Activated CD4-positive, alpha-beta T cell treated with anti-CD3 and anti-CD28 coated beads, Interleukin-2, amount 10 ng/mL, durations not matched to agents 7 days and 5 days (primary cell): ENCODE measurements at regions not wholly inside any gene's neighbourhood (a gene's known extent, or its start where the extent isn't known, plus 50 kb on each side); places are given as distances from the start of the nearest gene placed in this dataset.
A peak's percentile ranks its signal among the peaks of the same experiment; 100 is the strongest.
"Not testable (repeated sequence)": the region's sequence is repeated elsewhere in the genome, so short reads cannot be mapped to it uniquely, and the experiment has no call there.

Experiments used
- CTCF ChIA-PET: fragments of 350-600 bp; sonication (Branson Sonifier 250); formaldehyde crosslinking; loops from one replicate; lab custom pipeline; 2021; ENCODE audit warnings: antibody characterized with exemption; lab: Charles Lee
- POLR2A ChIA-PET: fragments of 350-600 bp; sonication (Branson Sonifier 250); formaldehyde crosslinking; loops from one replicate; lab custom pipeline; 2021; ENCODE audit warnings: antibody characterized with exemption; lab: Charles Lee
- DNase-seq: peaks from one replicate; pipeline ENCODE4 v3.0.0-alpha.2; 2020
- H3K27ac Mint-ChIP-seq: one replicate; pipeline ENCODE4 v1.8.0; 2021; ENCODE audit warnings: mild to moderate bottlenecking, moderate library complexity, mixed read lengths
- H3K27me3 Mint-ChIP-seq: one replicate; pipeline ENCODE4 v1.8.0; 2021; ENCODE audit warnings: mixed read lengths
- H3K36me3 Mint-ChIP-seq: one replicate; pipeline ENCODE4 v1.8.0; 2021; ENCODE audit warnings: low read depth, mixed read lengths
- H3K4me1 Mint-ChIP-seq: one replicate; pipeline ENCODE4 v1.8.0; 2021; ENCODE audit warnings: mixed read lengths
- H3K4me3 Mint-ChIP-seq: one replicate; pipeline ENCODE4 v1.8.0; 2021; ENCODE audit warnings: mild to moderate bottlenecking, moderate library complexity, mixed read lengths
- H3K9me3 Mint-ChIP-seq: one replicate; pipeline ENCODE4 v1.8.0; 2021; ENCODE audit warnings: mixed read lengths

DNA sequence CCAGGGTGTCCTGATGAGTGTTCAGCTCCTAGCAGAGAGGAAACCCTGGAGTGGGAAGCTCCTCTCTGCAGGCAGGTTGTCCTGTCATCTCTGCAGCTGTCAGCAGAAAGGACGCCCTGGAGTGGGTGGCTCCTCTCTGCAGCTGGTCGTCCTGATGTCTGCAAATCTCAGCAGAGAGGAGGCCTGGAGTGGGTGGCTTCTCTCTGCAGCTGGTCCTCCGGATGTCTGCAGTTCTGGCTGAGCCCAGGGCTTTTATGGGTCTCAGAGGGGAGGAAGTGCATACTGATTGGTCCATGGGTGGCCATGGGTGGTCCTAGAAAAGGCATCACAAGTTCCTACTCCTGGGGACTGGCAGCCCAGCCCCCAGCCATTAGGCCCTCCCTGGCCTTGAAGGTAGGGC, 102.6 kb upstream of the BNIP2 start:
- Mint-ChIP-seq H3K4me3 (no peak overlapping the region), H3K36me3 (peaks cover 2% of the 10 kb centered on the region), H3K27ac (no peak overlapping the region), H3K9me3 (no peaks in the 10 kb centered on the region), H3K4me1 (peaks cover 42% of the 10 kb centered on the region), H3K27me3 (peaks cover 10% of the 10 kb centered on the region)
- DNase-seq, result no peak
- ChIA-PET CTCF (interaction anchor here (4.2 kb wide), 1 partner anchor 11 kb away, joined by 11 read pairs; no protein-coding TSS in a partner anchor), POLR2A (no interaction called here)

DNA sequence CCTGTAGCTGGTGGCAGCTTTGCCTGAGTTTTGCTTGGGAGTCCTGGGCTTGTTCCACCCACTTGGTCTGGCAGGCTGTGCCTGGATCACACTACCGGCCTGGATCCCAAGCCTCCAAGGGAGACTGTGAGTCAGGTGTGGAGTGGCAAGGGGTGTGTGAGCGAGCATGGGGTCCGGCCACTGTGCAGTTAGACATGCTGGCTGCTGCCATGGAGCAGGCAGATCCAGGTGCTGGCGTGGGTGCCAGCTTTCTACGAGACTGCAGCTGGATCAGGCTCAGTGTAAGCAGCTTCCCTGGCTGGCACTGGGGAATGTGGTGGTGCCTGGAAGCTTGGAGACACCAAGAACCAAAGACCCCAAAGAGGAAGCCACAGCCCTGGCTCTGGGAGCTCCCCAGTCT, 102.0 kb upstream of the BNIP2 start:
- POLR2A ChIA-PET, result no interaction called here
- no peak for DNase-seq
- peaks cover 10% of the 10 kb centered on the region for H3K27me3 Mint-ChIP-seq
- peaks cover 42% of the 10 kb centered on the region for H3K4me1 Mint-ChIP-seq
- H3K4me3 Mint-ChIP-seq, result no peak overlapping the region
- CTCF ChIA-PET, result interaction anchor here (4.2 kb wide), 1 partner anchor 12 kb away, joined by 11 read pairs; no protein-coding TSS in a partner anchor
- no peak overlapping the region for H3K27ac Mint-ChIP-seq
- peaks cover 2% of the 10 kb centered on the region for H3K36me3 Mint-ChIP-seq
- H3K9me3 Mint-ChIP-seq, result peaks cover 3% of the 10 kb centered on the region

DNA sequence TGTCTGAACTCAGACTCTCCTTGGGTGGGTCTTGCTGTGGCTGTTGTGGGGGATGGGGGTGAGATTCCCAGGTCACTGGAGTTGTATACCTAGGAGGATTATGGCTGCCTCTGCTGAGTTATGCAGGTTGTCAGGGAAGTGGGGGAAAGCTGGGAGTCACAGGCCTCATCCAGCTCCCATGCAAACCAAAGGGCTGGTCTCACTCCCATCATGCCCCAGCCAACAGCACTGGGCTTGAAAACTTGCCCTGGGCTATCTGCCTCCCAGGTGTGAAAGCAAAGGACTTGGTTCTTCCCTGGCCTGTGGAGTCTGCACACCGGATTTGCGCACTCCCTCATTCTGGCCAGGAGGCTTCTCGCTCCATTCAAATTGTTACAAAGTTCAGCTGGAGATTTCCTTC, 97.3 kb upstream of the BNIP2 start:
- CTCF ChIA-PET, H3K27me3 Mint-ChIP-seq, DNase-seq, H3K27ac Mint-ChIP-seq, H3K36me3 Mint-ChIP-seq, H3K4me3 Mint-ChIP-seq: not testable (repeated sequence)
- peaks cover 15% of the 10 kb centered on the region for H3K9me3 Mint-ChIP-seq
- H3K4me1 Mint-ChIP-seq, result peaks cover 31% of the 10 kb centered on the region
- POLR2A ChIA-PET, result interaction anchor here (0.6 kb wide), 1 partner anchor 77 kb away, joined by 3 read pairs; no protein-coding TSS in a partner anchor

DNA sequence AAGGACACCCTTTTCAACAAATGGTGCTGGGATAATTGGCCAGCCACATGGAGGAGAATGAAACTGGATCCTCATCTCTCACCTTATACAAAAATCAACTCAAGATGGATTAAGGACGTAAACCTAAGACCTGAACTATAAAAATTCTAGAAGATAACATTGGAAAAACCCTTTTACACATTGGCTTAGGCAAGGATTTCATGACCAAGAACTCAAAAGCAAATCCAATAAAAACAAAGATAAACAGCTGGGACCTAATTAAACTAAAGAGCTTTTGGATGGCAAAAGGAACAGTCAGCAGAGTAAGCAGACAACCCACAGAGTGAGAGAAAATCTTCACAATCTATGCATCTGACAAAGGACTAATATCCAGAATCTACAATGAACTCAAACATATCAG, 96.9 kb upstream of the BNIP2 start:
- H3K27ac Mint-ChIP-seq, H3K27me3 Mint-ChIP-seq, CTCF ChIA-PET, DNase-seq, H3K4me3 Mint-ChIP-seq, H3K36me3 Mint-ChIP-seq, POLR2A ChIA-PET: not testable (repeated sequence)
- H3K4me1 Mint-ChIP-seq, result peaks cover 31% of the 10 kb centered on the region
- peaks cover 15% of the 10 kb centered on the region for H3K9me3 Mint-ChIP-seq

DNA sequence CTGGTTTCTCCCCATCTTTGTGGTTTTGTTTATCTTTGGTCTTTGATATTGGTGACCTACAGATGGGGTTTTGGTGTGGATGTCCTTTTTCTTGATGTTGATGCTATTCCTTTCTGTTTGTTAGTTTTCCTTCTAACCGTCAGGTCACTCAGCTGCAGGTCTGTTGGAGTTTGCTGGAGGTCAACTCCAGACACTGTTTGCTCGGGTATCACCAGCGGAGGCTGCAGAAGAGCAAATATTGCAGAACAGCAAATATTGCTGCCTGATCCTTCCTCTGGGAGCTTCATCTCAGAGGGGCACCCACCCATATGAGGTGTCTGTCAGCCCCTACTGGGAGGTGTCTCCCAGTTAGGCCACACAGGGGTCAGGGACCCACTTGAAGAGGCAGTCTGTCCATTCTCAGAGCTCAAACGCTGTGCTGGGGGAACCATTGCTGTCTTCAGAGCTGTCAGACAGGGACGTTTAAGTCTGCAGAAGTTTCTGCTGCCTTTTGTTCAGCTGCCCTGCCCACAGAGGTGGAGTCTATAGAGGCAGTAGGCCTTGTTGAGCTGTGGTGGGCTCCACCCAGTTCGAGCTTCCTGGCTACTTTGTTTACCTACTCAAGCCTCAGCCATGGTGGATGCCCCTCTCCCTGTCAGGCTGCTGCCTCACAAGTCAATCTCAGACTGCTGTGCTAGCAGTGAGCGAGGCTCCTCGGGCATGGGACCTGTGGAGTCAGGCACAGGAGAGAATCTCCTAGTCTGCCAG, 94.8 kb upstream of the BNIP2 start:
- POLR2A ChIA-PET, result not testable (repeated sequence)
- H3K27ac Mint-ChIP-seq, result peak overlapping the region; percentile 9

DNA sequence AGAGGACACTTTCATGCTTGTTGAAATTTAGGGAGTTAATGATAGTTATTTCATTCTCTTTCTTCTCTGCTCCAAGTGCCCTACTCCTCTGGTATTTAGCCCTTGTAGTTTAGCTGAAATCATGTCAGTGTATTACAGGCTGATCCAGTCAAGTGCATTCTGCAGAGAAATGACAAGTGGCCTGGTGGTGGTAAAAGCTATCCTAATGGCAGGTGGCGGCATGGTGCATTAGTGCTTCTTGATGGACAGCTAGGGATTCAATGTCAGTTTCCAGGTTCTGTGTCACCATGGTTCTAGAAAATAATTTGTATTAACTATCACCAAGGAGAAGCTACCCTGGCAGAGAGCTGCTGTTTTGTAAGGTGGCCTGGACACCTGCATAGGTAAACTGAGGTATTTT, 90.0 kb upstream of the BNIP2 start:
- Mint-ChIP-seq H3K36me3 (peaks cover 6% of the 10 kb centered on the region), H3K27ac (no peak overlapping the region), H3K9me3 (peaks cover 4% of the 10 kb centered on the region), H3K4me3 (no peak overlapping the region), H3K4me1 (peaks cover 7% of the 10 kb centered on the region), H3K27me3 (peaks cover 13% of the 10 kb centered on the region)
- no peak for DNase-seq
- ChIA-PET CTCF (interaction anchor here (0.6 kb wide), 1 partner anchor 20 kb away, joined by 3 read pairs; no protein-coding TSS in a partner anchor), POLR2A (no interaction called here)

More for the DNA sequence above, 94.8 kb upstream of the BNIP2 start:
- H3K36me3 Mint-ChIP-seq, DNase-seq, H3K4me3 Mint-ChIP-seq: not testable (repeated sequence)
- H3K9me3 Mint-ChIP-seq, result peaks cover 15% of the 10 kb centered on the region
- H3K4me1 Mint-ChIP-seq, result peaks cover 26% of the 10 kb centered on the region
- CTCF ChIA-PET, result interaction anchor here (0.6 kb wide), 1 partner anchor 696 kb away, joined by 3 read pairs; no protein-coding TSS in a partner anchor
- peaks cover 15% of the 10 kb centered on the region for H3K27me3 Mint-ChIP-seq

DNA sequence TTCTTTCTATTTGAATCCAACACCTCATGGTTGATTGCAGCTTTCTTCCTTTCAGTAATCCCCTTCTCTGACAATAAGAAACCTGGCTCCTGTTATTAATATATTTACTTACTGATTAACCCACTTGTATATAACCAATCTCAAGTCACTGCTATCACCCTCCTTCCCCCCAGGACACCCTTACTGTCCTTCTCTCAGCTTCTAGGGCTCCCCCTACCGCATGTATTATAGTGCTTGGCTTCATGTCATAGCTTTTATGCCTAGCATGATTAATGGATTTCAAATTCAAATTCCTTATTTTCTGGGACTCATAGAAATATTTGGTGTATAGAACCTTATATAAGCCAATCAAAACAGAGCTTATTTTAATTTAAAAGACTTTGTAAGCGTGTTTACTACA, 75.7 kb upstream of the BNIP2 start:
- no peak for DNase-seq
- ChIA-PET CTCF (interaction anchor here (1.4 kb wide), 1 partner anchor 12 kb away, joined by 4 read pairs; no protein-coding TSS in a partner anchor), POLR2A (no interaction called here)
- H3K36me3 Mint-ChIP-seq, result no peaks in the 10 kb centered on the region
- no peak overlapping the region for H3K27ac Mint-ChIP-seq
- H3K9me3 Mint-ChIP-seq, result peaks cover 2% of the 10 kb centered on the region
- peaks cover 1% of the 10 kb centered on the region for H3K4me1 Mint-ChIP-seq
- H3K27me3 Mint-ChIP-seq, result peaks cover 6% of the 10 kb centered on the region
- H3K4me3 Mint-ChIP-seq, result no peak overlapping the region

DNA sequence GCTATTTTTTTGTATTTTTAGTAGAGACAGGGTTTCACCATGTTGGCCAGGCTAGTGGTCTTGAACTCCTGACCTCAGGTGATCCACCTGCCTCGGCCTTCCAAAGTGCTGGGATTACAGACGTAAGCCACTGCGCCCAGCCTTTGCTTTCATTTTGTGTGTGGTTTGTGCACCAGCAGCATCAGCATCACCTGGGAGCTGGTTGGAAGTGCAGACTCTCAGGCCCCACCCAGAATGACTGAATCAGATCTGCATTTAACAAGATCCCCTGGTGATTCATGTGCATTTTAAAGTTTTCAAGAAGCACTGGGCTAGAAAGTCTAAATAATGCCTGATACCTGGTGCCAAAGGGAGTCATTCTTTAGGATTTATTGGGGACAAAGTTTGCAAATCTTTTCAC, 73.4 kb upstream of the BNIP2 start:
- Mint-ChIP-seq H3K27ac (no peak overlapping the region), H3K4me3 (no peak overlapping the region), H3K36me3 (no peaks in the 10 kb centered on the region), H3K9me3 (peaks cover 2% of the 10 kb centered on the region), H3K4me1 (peaks cover 1% of the 10 kb centered on the region), H3K27me3 (peaks cover 6% of the 10 kb centered on the region)
- ChIA-PET POLR2A (no interaction called here), CTCF (no interaction called here)
- DNase-seq, result no peak

DNA sequence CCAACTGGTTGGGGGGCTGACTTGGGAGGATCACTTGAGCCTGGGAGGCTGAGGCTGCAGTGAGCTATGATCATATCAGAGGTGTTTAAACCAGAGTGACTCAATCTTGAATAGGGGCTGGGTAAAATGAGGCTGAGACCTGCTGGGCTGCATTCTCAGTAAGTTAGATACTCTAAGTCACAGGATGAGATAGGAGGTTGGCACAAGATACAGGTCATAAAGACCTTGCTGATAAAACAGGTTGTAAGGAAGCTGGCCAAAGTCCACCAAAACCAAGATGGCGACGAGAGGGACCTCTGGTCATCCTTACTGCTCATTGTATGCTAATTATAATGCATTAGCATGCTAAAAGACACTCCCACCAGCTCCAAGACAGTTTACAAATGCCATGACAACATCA, 71.1 kb upstream of the BNIP2 start:
- H3K27me3 Mint-ChIP-seq, H3K4me1 Mint-ChIP-seq, H3K27ac Mint-ChIP-seq, H3K36me3 Mint-ChIP-seq, CTCF ChIA-PET, POLR2A ChIA-PET, H3K4me3 Mint-ChIP-seq, DNase-seq, H3K9me3 Mint-ChIP-seq: not testable (repeated sequence)

DNA sequence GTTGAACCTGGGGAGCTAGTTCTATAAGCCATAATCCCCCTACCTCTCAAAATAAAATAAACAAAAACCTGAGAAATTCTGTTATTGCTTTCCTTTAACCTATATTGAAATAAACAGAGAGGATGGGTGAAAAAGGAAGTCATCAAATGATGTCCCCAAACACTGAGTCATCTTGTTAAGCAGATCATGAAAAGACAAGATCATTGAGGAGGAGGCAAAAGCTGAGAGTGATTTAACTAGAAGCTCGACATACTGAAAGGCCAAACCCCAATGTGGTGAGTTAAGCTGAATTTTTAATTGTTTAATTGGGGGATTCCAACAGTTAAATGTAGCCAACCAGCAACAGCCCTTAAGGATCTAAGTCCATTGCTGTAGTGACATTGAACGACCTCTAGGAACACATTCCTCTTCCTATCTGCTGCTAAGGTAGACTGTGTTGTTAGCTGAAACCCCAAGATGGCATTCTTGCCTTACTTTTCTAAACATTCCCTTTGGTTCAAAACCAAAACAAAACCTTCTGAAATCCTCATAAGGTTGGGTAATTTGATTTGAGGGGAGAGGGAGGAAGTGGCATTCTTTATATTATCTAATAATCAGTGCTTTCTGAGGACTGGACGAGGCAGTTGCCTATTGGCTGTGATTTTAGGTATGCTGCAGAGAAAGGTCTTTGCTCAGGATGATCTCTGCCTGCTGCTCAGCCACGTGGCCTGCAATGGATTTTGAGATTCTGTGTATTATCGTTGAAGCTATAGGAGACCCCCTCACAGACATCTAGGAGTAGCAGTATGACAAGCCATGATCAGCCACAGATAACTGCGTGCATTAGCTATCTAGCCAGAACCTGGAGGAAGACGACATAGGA, 62.7 kb upstream of the BNIP2 start:
- H3K4me1 Mint-ChIP-seq, result peaks cover 11% of the 10 kb centered on the region
- CTCF ChIA-PET, result interaction anchor here (0.6 to 1.9 kb wide), 5 partner anchors 10 to 575 kb away, joined by 3 to 5 read pairs (median 3); no protein-coding TSS in a partner anchor
- H3K27me3 Mint-ChIP-seq, result peaks cover 17% of the 10 kb centered on the region
- peak; percentile 26 for DNase-seq
- H3K27ac Mint-ChIP-seq, result no peak overlapping the region
- H3K4me3 Mint-ChIP-seq, result no peak overlapping the region
- H3K36me3 Mint-ChIP-seq, result no peaks in the 10 kb centered on the region
- POLR2A ChIA-PET, result no interaction called here
- H3K9me3 Mint-ChIP-seq, result no peaks in the 10 kb centered on the region

DNA sequence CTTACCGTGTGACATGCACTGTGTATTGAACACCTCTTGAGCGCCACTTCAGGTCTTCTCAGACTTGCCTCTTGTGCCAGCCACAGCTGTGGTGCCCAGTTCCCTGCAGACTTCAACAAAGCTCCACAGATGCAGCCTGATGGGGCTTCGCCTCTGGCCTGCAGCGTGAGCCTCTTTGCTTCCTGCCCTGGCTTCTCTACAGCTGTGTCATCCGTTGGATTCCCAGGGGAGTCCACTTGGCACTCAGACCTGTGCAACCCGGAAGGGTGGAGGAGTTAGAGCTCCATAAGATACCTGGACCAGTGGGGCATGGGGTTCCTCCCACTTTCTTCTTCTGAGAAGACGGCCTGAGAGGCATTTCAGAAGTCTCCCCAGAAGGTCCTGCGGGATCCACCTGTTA, 57.7 kb upstream of the BNIP2 start:
- Mint-ChIP-seq H3K36me3 (peaks cover 2% of the 10 kb centered on the region), H3K27me3 (peaks cover 20% of the 10 kb centered on the region), H3K9me3 (peaks cover 6% of the 10 kb centered on the region), H3K27ac (no peak overlapping the region), H3K4me1 (peaks cover 2% of the 10 kb centered on the region), H3K4me3 (no peak overlapping the region)
- DNase-seq, result no peak
- POLR2A ChIA-PET, result no interaction called here
- CTCF ChIA-PET, result interaction anchor here (0.6 kb wide), 1 partner anchor 31 kb away, joined by 3 read pairs; no protein-coding TSS in a partner anchor

DNA sequence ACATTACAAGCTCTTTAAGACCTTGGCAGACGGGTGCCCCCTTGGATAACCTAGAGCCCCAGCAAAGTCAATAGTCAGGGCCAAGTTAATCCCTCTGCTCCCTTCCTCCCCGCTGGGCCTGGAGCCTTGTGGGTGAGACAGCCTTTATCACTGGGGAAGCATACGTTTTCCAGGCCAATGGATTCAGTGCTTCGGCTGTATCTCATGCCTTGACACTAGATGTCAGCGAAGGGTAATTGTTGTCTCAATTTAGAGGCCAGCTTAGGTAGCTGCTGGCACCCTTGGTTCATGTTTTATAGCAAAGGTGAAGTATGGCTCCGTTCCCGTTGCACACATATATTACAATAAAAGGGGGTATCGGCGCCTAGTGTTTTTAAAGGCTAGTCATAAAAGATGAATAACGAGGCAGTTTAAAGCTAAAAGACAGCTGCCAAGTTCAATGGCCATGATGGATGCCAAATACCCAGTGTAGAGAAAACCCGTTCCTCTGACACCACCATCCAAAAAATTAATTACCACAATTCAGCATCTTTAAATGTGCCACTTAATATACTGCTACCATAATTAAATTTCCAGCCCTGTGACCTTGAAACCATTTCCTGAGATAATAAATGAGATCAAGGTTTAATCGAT, 52.3 kb upstream of the BNIP2 start:
- Mint-ChIP-seq H3K27me3 (peaks cover 8% of the 10 kb centered on the region), H3K27ac (no peak overlapping the region), H3K9me3 (peaks cover 6% of the 10 kb centered on the region), H3K4me1 (no peaks in the 10 kb centered on the region), H3K4me3 (no peak overlapping the region), H3K36me3 (peaks cover 2% of the 10 kb centered on the region)
- CTCF ChIA-PET, result interaction anchor here (1.3 to 1.6 kb wide), 3 partner anchors 10 to 104 kb away, joined by 3 to 5 read pairs (median 4); no protein-coding TSS in a partner anchor
- POLR2A ChIA-PET, result no interaction called here
- DNase-seq, result peak; percentile 17
